ENCODE measurements at regions not wholly inside any gene's neighbourhood (a gene's known extent, or its start where the extent isn't known, plus 50 kb on each side); places are given as distances from the start of the nearest gene placed in this dataset.

- DNase-seq: no peak
- no peaks in the 10 kb centered on the region for H3K4me1 ChIP-seq
- no peak for TF ChIP-seq CTCF (IDR thresholded peaks at IDR 0.05)
- WGBS, 2 donors: 85 to 94% methylated on average over 6 of the region's 6 CpGs
- H3K27me3 ChIP-seq: no peaks in the 10 kb centered on the region
- H3K4me3 ChIP-seq (replicated peaks in 1 of 3): no peak overlapping the region
- no peak overlapping the region for H3K27ac ChIP-seq
- H3K36me3 ChIP-seq: no peaks in the 10 kb centered on the region
- no peaks in the 10 kb centered on the region for H3K9me3 ChIP-seq
- intact Hi-C loops (cut with DNase I): no loop called here
Observed at GRCh38 chr20:12159261-12159660, 241.6 kb downstream of the BTBD3 start.

- TF ChIP-seq POLR2A (IDR thresholded peaks at IDR 0.05) (no peak), CTCF (IDR thresholded peaks at IDR 0.05) (no peak)
- no peaks in the 10 kb centered on the region for H3K36me3 ChIP-seq
- H3K9me3 ChIP-seq: no peaks in the 10 kb centered on the region
- no peak overlapping the region for H3K4me3 ChIP-seq (replicated peaks in 1 of 3)
- no peaks in the 10 kb centered on the region for H3K4me1 ChIP-seq
- H3K27ac ChIP-seq: no peak overlapping the region
- intact Hi-C loops (cut with DNase I): no loop called here
- 94 to 95% methylated on average over 2 of the region's 2 CpGs for WGBS, 2 donors
- H3K27me3 ChIP-seq: no peaks in the 10 kb centered on the region
- DNase-seq: no peak
Observed at GRCh38 chr20:12161734-12162133, 244.0 kb downstream of the BTBD3 start.

GRCh38 chr20:12166053-12166717, 248.5 kb downstream of the BTBD3 start:
- no peaks in the 10 kb centered on the region for H3K4me1 ChIP-seq
- H3K27ac ChIP-seq: no peak overlapping the region
- H3K9me3 ChIP-seq: no peaks in the 10 kb centered on the region
- 78 to 82% methylated on average over 4 of the region's 4 CpGs for WGBS, 2 donors
- intact Hi-C loops (cut with DNase I): no loop called here
- no peak overlapping the region for H3K4me3 ChIP-seq (replicated peaks in 1 of 3)
- H3K36me3 ChIP-seq: no peaks in the 10 kb centered on the region
- no peak for TF ChIP-seq CTCF (IDR thresholded peaks at IDR 0.05)
- no peak for TF ChIP-seq POLR2A (IDR thresholded peaks at IDR 0.05)
- H3K27me3 ChIP-seq: no peaks in the 10 kb centered on the region
- DNase-seq: no peak

GRCh38 chr20:12170406-12170805, 252.7 kb downstream of the BTBD3 start:
- H3K9me3 ChIP-seq: no peaks in the 10 kb centered on the region
- no peak overlapping the region for H3K27ac ChIP-seq
- no peaks in the 10 kb centered on the region for H3K27me3 ChIP-seq
- 75 to 82% methylated on average over 1 of the region's 1 CpG for WGBS, 2 donors
- no peak for DNase-seq
- no peak overlapping the region for H3K4me3 ChIP-seq (replicated peaks in 1 of 3)
- TF ChIP-seq CTCF (IDR thresholded peaks at IDR 0.05) (no peak), POLR2A (IDR thresholded peaks at IDR 0.05) (no peak)
- H3K4me1 ChIP-seq: no peaks in the 10 kb centered on the region
- H3K36me3 ChIP-seq: no peaks in the 10 kb centered on the region
- intact Hi-C loops (cut with DNase I): no loop called here

- TF ChIP-seq CTCF (IDR thresholded peaks at IDR 0.05): no peak
- TF ChIP-seq POLR2A (IDR thresholded peaks at IDR 0.05): no peak
- intact Hi-C loops (cut with DNase I): no loop called here
- WGBS, 2 donors: 69 to 82% methylated on average over 2 of the region's 2 CpGs
Observed at GRCh38 chr20:12171923-12172524, 254.3 kb downstream of the BTBD3 start.

More at GRCh38 chr20:12171923-12172524, 254.3 kb downstream of the BTBD3 start:
- no peaks in the 10 kb centered on the region for H3K27me3 ChIP-seq
- H3K4me1 ChIP-seq: no peaks in the 10 kb centered on the region
- no peak overlapping the region for H3K4me3 ChIP-seq (replicated peaks in 1 of 3)
- DNase-seq: no peak
- H3K9me3 ChIP-seq: no peaks in the 10 kb centered on the region
- H3K27ac ChIP-seq: no peak overlapping the region
- no peaks in the 10 kb centered on the region for H3K36me3 ChIP-seq
